HG02938 (cell line): ENCODE measurements at regions not wholly inside any gene's neighbourhood (a gene's known extent, or its start where the extent isn't known, plus 50 kb on each side); places are given as distances from the start of the nearest gene placed in this dataset.
"Not testable (repeated sequence)": the region's sequence is repeated elsewhere in the genome, so short reads cannot be mapped to it uniquely, and the experiment has no call there.

Experiments
- ATAC-seq: cut with Tn5 transposase; IDR thresholded peaks from one replicate; pipeline ENCODE4 v1.9.1; 2021; ENCODE audit warnings: mild to moderate bottlenecking, moderate library complexity; ENCODE audit not compliant: unreplicated experiment

GRCh38 chr6:122143813-122144601, 255.4 kb upstream of the HSF2 start:
- no peak for ATAC-seq

GRCh38 chr6:122145246-122145645, 254.2 kb upstream of the HSF2 start:
- ATAC-seq, result no peak

- no peak for ATAC-seq
These were observed 253.7 kb upstream of the HSF2 start for GRCh38 chr6:122145741-122146240.

GRCh38 chr6:122147291-122147690, 252.2 kb upstream of the HSF2 start:
- ATAC-seq, result no peak

- ATAC-seq, result no peak
These were observed 248.4 kb upstream of the HSF2 start for GRCh38 chr6:122151066-122151465.

- no peak for ATAC-seq
These were observed 247.7 kb upstream of the HSF2 start for GRCh38 chr6:122151763-122152162.

- no peak for ATAC-seq
These were observed 245.9 kb upstream of the HSF2 start for GRCh38 chr6:122153557-122153956.

- ATAC-seq, result no peak
These were observed 245.3 kb upstream of the HSF2 start for GRCh38 chr6:122154155-122154554.

- no peak for ATAC-seq
These were observed 244.4 kb upstream of the HSF2 start for GRCh38 chr6:122154912-122155575.

GRCh38 chr6:122161136-122161535, 238.3 kb upstream of the HSF2 start:
- no peak for ATAC-seq

GRCh38 chr6:122165014-122165413, 234.4 kb upstream of the HSF2 start:
- ATAC-seq, result no peak

GRCh38 chr6:122170274-122170673, 229.2 kb upstream of the HSF2 start:
- ATAC-seq, result no peak

- no peak for ATAC-seq
These were observed 220.5 kb upstream of the HSF2 start for GRCh38 chr6:122178988-122179387.

- ATAC-seq, result no peak
These were observed 219.3 kb upstream of the HSF2 start for GRCh38 chr6:122180132-122180531.

- ATAC-seq, result no peak
These were observed 217.4 kb upstream of the HSF2 start for GRCh38 chr6:122182061-122182460.

- ATAC-seq, result no peak
These were observed 215.0 kb upstream of the HSF2 start for GRCh38 chr6:122184401-122184827.

GRCh38 chr6:122185458-122185857, 214.0 kb upstream of the HSF2 start:
- ATAC-seq, result not testable (repeated sequence)

GRCh38 chr6:122187186-122187585, 212.3 kb upstream of the HSF2 start:
- no peak for ATAC-seq

GRCh38 chr6:122198922-122199321, 200.5 kb upstream of the HSF2 start:
- no peak for ATAC-seq

GRCh38 chr6:122200440-122200839, 199.0 kb upstream of the HSF2 start:
- ATAC-seq, result no peak

- no peak for ATAC-seq
These were observed 196.8 kb upstream of the HSF2 start for GRCh38 chr6:122202576-122203137.

GRCh38 chr6:122207061-122207460, 192.4 kb upstream of the HSF2 start:
- ATAC-seq, result no peak
